Parathyroid adenoma (tissue), 2 donors: ENCODE measurements at regions not wholly inside any gene's neighbourhood (a gene's known extent, or its start where the extent isn't known, plus 50 kb on each side); places are given as distances from the start of the nearest gene placed in this dataset.

Experiments used
- H2AFZ ChIP-seq: fragments of 300-600 bp; sonication (generic); one replicate; pipeline ENCODE4 v1.7.0; 2017; ENCODE audit warnings: antibody characterized with exemption, mild to moderate bottlenecking
- H3K27ac ChIP-seq: fragments of 300-600 bp; sonication (generic); one replicate; pipeline ENCODE4 v1.7.0; 2017
- H3K27me3 ChIP-seq: fragments of 300-600 bp; sonication (generic); one replicate; pipeline ENCODE4 v1.7.0; 2017; ENCODE audit warnings: low read length; ENCODE audit not compliant: control insufficient read depth, insufficient read depth
- H3K36me3 ChIP-seq: fragments of 300-600 bp; sonication (generic); one replicate; pipeline ENCODE4 v1.7.0; 2017; ENCODE audit warnings: low read length; ENCODE audit not compliant: control insufficient read depth, insufficient read depth
- H3K4me1 ChIP-seq: fragments of 300-600 bp; sonication (generic); one replicate; pipeline ENCODE4 v1.7.0; 2017; ENCODE audit warnings: control low read depth
- H3K4me2 ChIP-seq: fragments of 300-600 bp; sonication (generic); one replicate; pipeline ENCODE4 v1.7.0; 2017; ENCODE audit warnings: low read length
- H3K4me3 ChIP-seq: fragments of 300-600 bp; sonication (generic); one replicate; pipeline ENCODE4 v1.7.0; 2017; ENCODE audit warnings: low read depth, low read length
- H3K79me2 ChIP-seq: fragments of 300-600 bp; sonication (generic); one replicate; pipeline ENCODE4 v1.7.0; 2017; ENCODE audit warnings: control low read depth
- H3K9ac ChIP-seq: fragments of 300-600 bp; sonication (generic); one replicate; pipeline ENCODE4 v1.7.0; 2017; ENCODE audit warnings: mild to moderate bottlenecking
- H3K9me3 ChIP-seq: fragments of 300-600 bp; sonication (generic); one replicate; pipeline ENCODE4 v1.7.0; 2017; ENCODE audit warnings: low read length; ENCODE audit not compliant: control insufficient read depth
- CTCF ChIP-seq: fragments of 300-600 bp; sonication (generic); IDR thresholded peaks from one replicate; pipeline ENCODE4 v1.7.0; 2017; ENCODE audit warnings: antibody characterized with exemption, mild to moderate bottlenecking
- donor health status: primary hyperparathyroidism.

- H3K36me3 ChIP-seq = no peaks in the 10 kb centered on the region
- H3K79me2 ChIP-seq = no peaks in the 10 kb centered on the region
- H3K9me3 ChIP-seq = no peaks in the 10 kb centered on the region
- no peak overlapping the region for H2AFZ ChIP-seq
- H3K27me3 ChIP-seq = no peaks in the 10 kb centered on the region
- no peak overlapping the region for H3K4me2 ChIP-seq
- H3K4me3 ChIP-seq = no peak overlapping the region
- no peaks in the 10 kb centered on the region for H3K4me1 ChIP-seq
- H3K27ac ChIP-seq = no peak overlapping the region
- TF ChIP-seq CTCF = no peak
- H3K9ac ChIP-seq = no peak overlapping the region
These were observed 842.8 kb upstream of the CNTN5 start for GRCh38 chr11:98177925-98178324.

- no peak overlapping the region for H2AFZ ChIP-seq
- H3K9ac ChIP-seq = no peak overlapping the region
- no peaks in the 10 kb centered on the region for H3K79me2 ChIP-seq
- no peaks in the 10 kb centered on the region for H3K27me3 ChIP-seq
- no peak overlapping the region for H3K27ac ChIP-seq
- no peak for TF ChIP-seq CTCF
- no peak overlapping the region for H3K4me2 ChIP-seq
- no peaks in the 10 kb centered on the region for H3K4me1 ChIP-seq
- no peak overlapping the region for H3K4me3 ChIP-seq
- H3K36me3 ChIP-seq = no peaks in the 10 kb centered on the region
- H3K9me3 ChIP-seq = no peaks in the 10 kb centered on the region
These were observed 840.2 kb upstream of the CNTN5 start for GRCh38 chr11:98180511-98180910.

- no peaks in the 10 kb centered on the region for H3K27me3 ChIP-seq
- no peak overlapping the region for H2AFZ ChIP-seq
- H3K27ac ChIP-seq = no peak overlapping the region
- no peaks in the 10 kb centered on the region for H3K79me2 ChIP-seq
- H3K9ac ChIP-seq = no peak overlapping the region
- no peaks in the 10 kb centered on the region for H3K9me3 ChIP-seq
- H3K4me2 ChIP-seq = no peak overlapping the region
- H3K4me3 ChIP-seq = no peak overlapping the region
- no peak for TF ChIP-seq CTCF
- no peaks in the 10 kb centered on the region for H3K36me3 ChIP-seq
- H3K4me1 ChIP-seq = no peaks in the 10 kb centered on the region
These were observed 839.8 kb upstream of the CNTN5 start for GRCh38 chr11:98180921-98181320.

- Histone ChIP-seq H3K27me3 (no peaks in the 10 kb centered on the region), H3K4me3 (no peak overlapping the region), H3K4me1 (no peaks in the 10 kb centered on the region), H3K9me3 (no peaks in the 10 kb centered on the region), H3K4me2 (no peak overlapping the region), H3K36me3 (no peaks in the 10 kb centered on the region), H3K9ac (no peak overlapping the region), H3K79me2 (no peaks in the 10 kb centered on the region), H3K27ac (no peak overlapping the region), H2AFZ (no peak overlapping the region)
- TF ChIP-seq CTCF = no peak
These were observed 837.7 kb upstream of the CNTN5 start for GRCh38 chr11:98183034-98183433.

GRCh38 chr11:98185245-98185644 is 835.5 kb upstream of the CNTN5 start:
- Histone ChIP-seq H3K4me3 (no peak overlapping the region), H3K9ac (no peak overlapping the region), H3K9me3 (no peaks in the 10 kb centered on the region), H2AFZ (no peak overlapping the region), H3K36me3 (no peaks in the 10 kb centered on the region), H3K79me2 (no peaks in the 10 kb centered on the region), H3K4me2 (no peak overlapping the region), H3K27me3 (no peaks in the 10 kb centered on the region), H3K27ac (no peak overlapping the region), H3K4me1 (no peaks in the 10 kb centered on the region)
- TF ChIP-seq CTCF = no peak
